Left hindlimb (tissue), 1 donor: ENCODE measurements at regions not wholly inside any gene's neighbourhood (a gene's known extent, or its start where the extent isn't known, plus 50 kb on each side); places are given as distances from the start of the nearest gene placed in this dataset.
"Not testable (repeated sequence)": the region's sequence is repeated elsewhere in the genome, so short reads cannot be mapped to it uniquely, and the experiment has no call there.

ENCODE experiments used
- DNase-seq: peaks from one replicate; pipeline ENCODE4 v3.0.0-alpha.2; 2018

- peak; percentile 73 for DNase-seq
Measured at GRCh38 chr6:169406804-169407203, 153.2 kb upstream of the THBS2 start.

- DNase-seq: no peak
Measured at GRCh38 chr6:169406034-169406433, 152.4 kb upstream of the THBS2 start.

- no peak for DNase-seq
Measured at GRCh38 chr6:169404828-169405227, 151.2 kb upstream of the THBS2 start.

- no peak for DNase-seq
Measured at GRCh38 chr6:169398342-169399105, 144.9 kb upstream of the THBS2 start.

GRCh38 chr6:169397684-169398083, 144.0 kb upstream of the THBS2 start:
- no peak for DNase-seq

- no peak for DNase-seq
Measured at GRCh38 chr6:169396554-169397163, 143.0 kb upstream of the THBS2 start.

- not testable (repeated sequence) for DNase-seq
Measured at GRCh38 chr6:169396009-169396539, 142.4 kb upstream of the THBS2 start.

- no peak for DNase-seq
Measured at GRCh38 chr6:169395080-169395805, 141.6 kb upstream of the THBS2 start.

- DNase-seq: no peak
Measured at GRCh38 chr6:169393753-169394152, 140.1 kb upstream of the THBS2 start.

GRCh38 chr6:169391473-169392071, 137.9 kb upstream of the THBS2 start:
- no peak for DNase-seq

- no peak for DNase-seq
Measured at GRCh38 chr6:169388395-169389166, 134.9 kb upstream of the THBS2 start.

GRCh38 chr6:169387809-169388383, 134.2 kb upstream of the THBS2 start:
- no peak for DNase-seq

- no peak for DNase-seq
Measured at GRCh38 chr6:169386411-169387057, 132.9 kb upstream of the THBS2 start.

GRCh38 chr6:169385237-169385880, 131.7 kb upstream of the THBS2 start:
- DNase-seq: no peak

- no peak for DNase-seq
Measured at GRCh38 chr6:169384291-169384690, 130.6 kb upstream of the THBS2 start.

GRCh38 chr6:169383265-169383664, 129.6 kb upstream of the THBS2 start:
- DNase-seq: no peak

GRCh38 chr6:169382735-169383134, 129.1 kb upstream of the THBS2 start:
- DNase-seq: no peak

- no peak for DNase-seq
Measured at GRCh38 chr6:169381988-169382387, 128.3 kb upstream of the THBS2 start.

GRCh38 chr6:169380493-169380892, 126.8 kb upstream of the THBS2 start:
- no peak for DNase-seq

GRCh38 chr6:169379495-169380070, 125.9 kb upstream of the THBS2 start:
- DNase-seq: no peak
